Right atrium auricular region (tissue), 2 donors: ENCODE measurements at regions not wholly inside any gene's neighbourhood (a gene's known extent, or its start where the extent isn't known, plus 50 kb on each side); places are given as distances from the start of the nearest gene placed in this dataset.

Source experiments
- DNase-seq: peaks from one replicate; pipeline ENCODE4 v3.0.0-alpha.2; 2019; ENCODE audit warnings: low spot score
- H3K27ac ChIP-seq, 2 donors: fragments of 200-600 bp; sonication (generic); 1 replicate in 1 of 2; 2 replicates in 1 of 2; pipeline ENCODE4 v1.5.1; 2016 to 2019
- H3K27me3 ChIP-seq, 2 donors: fragments of 200-600 bp; sonication (generic); one replicate each; pipeline versions ENCODE4 v1.5.1 to v1.6.0; 2017 to 2019
- H3K36me3 ChIP-seq: fragments of 200-600 bp; sonication (generic); one replicate; pipeline ENCODE4 v1.5.1; 2016
- H3K4me1 ChIP-seq, 2 donors: fragments of 200-600 bp; sonication (generic); one replicate each; pipeline versions ENCODE4 v1.5.1 to v1.6.0; 2017 to 2019
- H3K4me3 ChIP-seq, 2 donors: fragments of 200-600 bp; sonication (generic); 1 replicate in 1 of 2; 2 replicates in 1 of 2; pipeline ENCODE4 v1.5.1; 2017 to 2019; ENCODE audit warnings: mild to moderate bottlenecking in 1 of 2, moderate library complexity in 1 of 2
- H3K9me3 ChIP-seq, 2 donors: fragments of 200-600 bp; sonication (generic); one replicate each; pipeline ENCODE4 v1.5.1; 2019
- CTCF ChIP-seq, 2 donors: fragments of 200-600 bp; sonication (generic); IDR thresholded peaks; one replicate each; pipeline ENCODE4 v1.5.1; 2019; ENCODE audit warnings: antibody characterized with exemption in 2 of 2

- no peak overlapping the region for H3K4me3 ChIP-seq
- H3K9me3 ChIP-seq: no peaks in the 10 kb centered on the region
- no peak overlapping the region for H3K27ac ChIP-seq
- no peak for TF ChIP-seq CTCF (IDR thresholded peaks at IDR 0.05)
- no peaks in the 10 kb centered on the region for H3K4me1 ChIP-seq
- H3K36me3 ChIP-seq: no peaks in the 10 kb centered on the region
- no peaks in the 10 kb centered on the region for H3K27me3 ChIP-seq
- no peak for DNase-seq
These were observed 77.8 kb downstream of the DIPK2A start for GRCh38 chr3:144049374-144049773.

GRCh38 chr3:144051211-144051610, 79.6 kb downstream of the DIPK2A start:
- Histone ChIP-seq H3K4me3 (no peak overlapping the region), H3K27me3 (no peaks in the 10 kb centered on the region), H3K36me3 (no peaks in the 10 kb centered on the region), H3K4me1 (no peaks in the 10 kb centered on the region), H3K9me3 (no peaks in the 10 kb centered on the region), H3K27ac (no peak overlapping the region)
- no peak for DNase-seq
- no peak for TF ChIP-seq CTCF (IDR thresholded peaks at IDR 0.05)

DNA sequence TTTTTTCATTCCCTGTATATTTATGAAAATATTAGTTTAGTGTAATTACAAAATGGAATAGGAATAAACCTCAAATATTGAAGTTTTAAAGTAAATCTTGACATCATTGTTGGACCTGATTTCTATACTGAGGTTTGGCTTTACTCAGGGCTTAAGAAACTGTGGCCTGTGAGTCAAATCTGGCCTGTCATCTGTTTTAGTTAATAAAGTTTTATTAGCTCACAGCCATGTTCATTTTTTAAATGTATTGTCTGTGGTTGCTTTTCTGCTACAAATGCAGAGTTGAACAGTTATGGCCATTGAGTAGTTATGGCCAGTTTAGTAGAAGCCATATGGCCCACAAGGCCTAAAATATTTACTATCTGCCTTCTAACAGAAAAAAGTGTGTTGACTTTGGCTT, 80.7 kb downstream of the DIPK2A start:
- no peak overlapping the region for H3K27ac ChIP-seq
- H3K4me1 ChIP-seq: no peaks in the 10 kb centered on the region
- H3K36me3 ChIP-seq: no peaks in the 10 kb centered on the region
- no peak overlapping the region for H3K4me3 ChIP-seq
- no peak for DNase-seq
- TF ChIP-seq CTCF (IDR thresholded peaks at IDR 0.05): no peak
- H3K9me3 ChIP-seq: no peaks in the 10 kb centered on the region
- no peaks in the 10 kb centered on the region for H3K27me3 ChIP-seq

DNA sequence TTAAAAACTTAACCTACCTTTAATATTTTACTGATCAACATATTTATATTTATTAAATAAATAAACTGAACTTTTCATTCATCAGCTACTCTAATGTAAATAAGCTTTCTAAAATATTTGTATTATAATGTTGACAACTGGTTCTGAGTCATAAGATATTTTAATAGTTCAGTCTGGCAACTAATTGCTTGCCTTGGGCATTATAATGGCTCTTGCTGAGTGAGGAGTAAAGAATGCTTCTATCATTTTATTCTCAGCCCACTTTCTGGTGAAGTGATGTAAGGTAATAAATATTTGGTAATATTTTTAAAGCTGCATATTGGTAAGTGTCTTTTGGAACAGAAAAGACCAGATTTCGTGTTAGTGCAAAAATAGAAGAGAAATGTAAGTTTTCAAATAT, 81.5 kb downstream of the DIPK2A start:
- no peak for DNase-seq

GRCh38 chr3:144054766-144055165, 83.1 kb downstream of the DIPK2A start:
- H3K27ac ChIP-seq: no peak overlapping the region
- H3K9me3 ChIP-seq: no peaks in the 10 kb centered on the region
- H3K4me1 ChIP-seq: no peaks in the 10 kb centered on the region
- no peak for DNase-seq
- no peaks in the 10 kb centered on the region for H3K27me3 ChIP-seq
- TF ChIP-seq CTCF (IDR thresholded peaks at IDR 0.05): no peak
- no peaks in the 10 kb centered on the region for H3K36me3 ChIP-seq
- no peak overlapping the region for H3K4me3 ChIP-seq

More for the DNA sequence above, 81.5 kb downstream of the DIPK2A start:
- Histone ChIP-seq H3K27me3 (no peaks in the 10 kb centered on the region), H3K4me1 (no peaks in the 10 kb centered on the region), H3K9me3 (no peaks in the 10 kb centered on the region), H3K4me3 (no peak overlapping the region), H3K27ac (no peak overlapping the region), H3K36me3 (no peaks in the 10 kb centered on the region)
- TF ChIP-seq CTCF (IDR thresholded peaks at IDR 0.05): no peak

- DNase-seq: no peak
- no peak for TF ChIP-seq CTCF (IDR thresholded peaks at IDR 0.05)
These were observed 84.0 kb downstream of the DIPK2A start for GRCh38 chr3:144055604-144056003.

More at GRCh38 chr3:144055604-144056003, 84.0 kb downstream of the DIPK2A start:
- Histone ChIP-seq H3K4me1 (no peaks in the 10 kb centered on the region), H3K4me3 (no peak overlapping the region), H3K27ac (no peak overlapping the region), H3K27me3 (no peaks in the 10 kb centered on the region), H3K36me3 (no peaks in the 10 kb centered on the region), H3K9me3 (no peaks in the 10 kb centered on the region)
